Urinary bladder (tissue), 3 donors: ENCODE measurements at regions not wholly inside any gene's neighbourhood (a gene's known extent, or its start where the extent isn't known, plus 50 kb on each side); places are given as distances from the start of the nearest gene placed in this dataset.

ENCODE experiments used
- DNase-seq: peaks from one replicate; pipeline ENCODE4 v3.0.0-alpha.2; 2015; ENCODE audit errors: extremely low spot score
- H3K27ac ChIP-seq: one replicate; pipeline ENCODE4 v1.5.1; 2013; ENCODE audit warnings: low read depth, mild to moderate bottlenecking, moderate library complexity
- H3K36me3 ChIP-seq: one replicate; pipeline ENCODE4 v1.6.1; 2013; ENCODE audit warnings: mild to moderate bottlenecking, moderate library complexity; ENCODE audit not compliant: insufficient read depth
- H3K4me1 ChIP-seq: one replicate; pipeline ENCODE4 v1.6.1; 2013; ENCODE audit warnings: mild to moderate bottlenecking, moderate library complexity; ENCODE audit not compliant: insufficient read depth
- H3K4me3 ChIP-seq: one replicate; pipeline ENCODE4 v1.5.1; 2013; ENCODE audit warnings: low read depth, low read length
- WGBS: extraction: QIAGEN DNeasy Blood & Tissue Kit; methylation state at CpG from one replicate; pipeline ENCODE4 v1.1.7; 2013; 5-methylcytosine and 5-hydroxymethylcytosine counted together
- donor health status: healthy with polysubstance abuse.
- donor health status: healthy.

- Histone ChIP-seq H3K4me3 (no peak overlapping the region), H3K4me1 (no peaks in the 10 kb centered on the region), H3K36me3 (no peaks in the 10 kb centered on the region), H3K27ac (no peak overlapping the region)
- 81% methylated on average over 1 of the region's 1 CpG for WGBS
- no peak for DNase-seq
Observed at GRCh38 chr5:155989879-155990278, 337.1 kb upstream of the SGCD start.

DNA sequence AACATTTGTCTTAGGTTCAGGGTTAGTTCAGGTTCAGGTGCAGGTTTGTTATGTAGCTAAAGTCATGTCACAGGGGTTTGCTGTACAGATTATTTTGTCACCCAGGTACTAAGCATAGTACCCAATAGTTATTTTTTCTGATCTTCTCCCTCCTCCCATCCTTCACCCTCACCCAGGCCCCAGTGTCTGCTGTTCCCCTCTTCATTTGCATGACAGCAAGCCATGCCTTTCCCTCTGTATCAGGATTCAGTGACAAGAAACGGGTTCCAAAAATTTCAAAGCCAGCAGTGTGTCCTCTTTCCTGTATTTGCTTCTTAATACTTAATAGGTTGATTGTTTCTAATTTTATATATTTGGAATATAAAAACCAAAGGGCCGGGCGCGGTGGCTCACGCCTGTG is 330.8 kb upstream of the SGCD start:
- H3K27ac ChIP-seq, result no peak overlapping the region
- H3K4me1 ChIP-seq, result no peaks in the 10 kb centered on the region
- WGBS, result 95% methylated on average over 5 of the region's 5 CpGs
- no peak overlapping the region for H3K4me3 ChIP-seq
- no peaks in the 10 kb centered on the region for H3K36me3 ChIP-seq
- DNase-seq, result no peak

DNA sequence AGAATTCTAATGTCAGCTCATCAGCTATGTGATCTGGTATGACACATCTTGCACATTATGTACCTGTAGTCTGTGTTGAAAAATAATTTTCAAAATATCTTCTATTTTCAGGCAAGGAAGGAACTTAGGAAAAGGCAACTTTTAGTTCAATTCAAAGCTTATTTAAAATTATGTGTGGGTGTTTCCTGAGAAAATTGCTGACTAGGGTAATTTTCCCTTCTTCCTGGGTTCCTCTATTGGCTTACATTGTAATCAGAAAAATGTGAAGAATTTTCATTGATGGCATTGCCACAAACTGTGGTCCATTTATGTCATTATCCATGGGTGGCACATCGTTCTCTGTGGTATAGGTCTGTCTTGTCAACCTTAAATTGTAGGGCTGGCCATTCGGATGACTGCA is 328.7 kb upstream of the SGCD start:
- H3K27ac ChIP-seq, result no peak overlapping the region
- H3K36me3 ChIP-seq, result no peaks in the 10 kb centered on the region
- H3K4me3 ChIP-seq, result no peak overlapping the region
- no peak for DNase-seq
- 90% methylated on average over 2 of the region's 2 CpGs for WGBS
- no peaks in the 10 kb centered on the region for H3K4me1 ChIP-seq

DNA sequence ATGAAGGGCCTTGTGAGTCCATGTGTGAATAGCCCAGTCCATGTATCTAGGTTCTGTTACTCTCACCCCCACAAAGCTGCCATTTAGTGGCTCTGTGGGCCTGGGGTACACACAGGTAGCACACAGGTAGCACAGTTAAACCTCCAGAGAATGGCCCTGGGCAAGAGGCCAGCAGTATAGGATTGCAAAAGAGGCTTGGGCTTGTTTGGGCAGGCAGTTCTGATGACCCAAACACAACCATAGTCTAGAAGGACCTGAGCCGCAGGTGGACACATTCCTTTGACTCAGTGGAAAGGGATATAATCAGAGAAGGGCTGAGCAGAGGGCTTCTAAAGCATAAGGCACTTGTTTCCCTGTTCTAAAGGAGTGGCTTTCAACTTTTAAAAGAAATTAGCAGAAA is 326.8 kb upstream of the SGCD start:
- 95% methylated on average over 1 of the region's 1 CpG for WGBS
- H3K4me1 ChIP-seq, result no peaks in the 10 kb centered on the region
- H3K4me3 ChIP-seq, result no peak overlapping the region
- no peak overlapping the region for H3K27ac ChIP-seq
- H3K36me3 ChIP-seq, result no peaks in the 10 kb centered on the region
- no peak for DNase-seq

DNA sequence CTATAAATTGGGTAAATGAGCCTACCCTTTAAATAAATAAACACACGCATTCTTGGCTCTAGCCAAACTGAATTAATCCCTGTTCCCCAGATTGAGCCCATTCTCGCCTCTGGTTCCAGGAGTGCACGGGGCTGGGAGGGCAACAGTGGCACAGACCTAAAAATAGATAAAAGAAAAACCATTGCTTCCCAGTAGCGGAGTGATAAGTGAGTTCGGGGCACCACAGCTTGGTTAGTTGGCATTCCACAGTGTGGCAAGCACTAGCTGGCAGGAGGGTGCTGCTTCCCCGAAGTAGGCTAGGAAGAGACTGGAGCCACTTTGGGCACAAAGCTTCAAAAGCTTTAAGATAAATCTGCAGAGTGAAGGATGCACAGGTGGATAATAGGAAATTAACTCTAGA is 322.2 kb upstream of the SGCD start:
- no peak for DNase-seq
- Histone ChIP-seq H3K4me3 (no peak overlapping the region), H3K36me3 (no peaks in the 10 kb centered on the region), H3K27ac (no peak overlapping the region), H3K4me1 (no peaks in the 10 kb centered on the region)
- WGBS, result 66% methylated on average over 6 of the region's 6 CpGs

DNA sequence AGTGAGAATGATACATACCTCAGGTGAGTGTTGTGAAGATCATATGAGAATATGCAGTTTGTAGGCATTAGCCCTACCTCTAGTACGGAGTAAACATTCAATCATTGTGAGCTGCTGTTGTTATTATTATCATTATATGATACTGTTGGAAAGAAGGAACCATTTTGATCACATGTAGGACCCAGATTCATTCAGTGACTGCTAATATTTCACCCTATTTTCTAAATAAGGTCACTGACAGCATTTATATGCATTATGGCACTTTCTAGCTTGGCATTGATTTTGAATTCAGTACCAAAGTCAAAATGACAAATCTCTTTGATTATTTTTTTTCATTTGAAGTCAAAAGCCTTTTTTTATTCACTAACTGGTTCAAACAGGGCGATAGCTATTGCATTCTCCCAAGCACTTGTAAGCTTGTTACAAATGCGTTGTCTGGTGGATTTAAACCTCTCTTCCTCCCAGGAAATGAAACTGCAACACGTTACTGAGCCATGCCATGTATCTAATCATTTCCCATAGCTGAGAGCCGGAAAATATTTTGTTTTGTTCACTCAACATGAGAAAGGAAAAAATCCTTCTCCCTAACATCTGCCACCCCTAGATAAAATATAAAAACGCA is 320.8 kb upstream of the SGCD start:
- Histone ChIP-seq H3K4me1 (no peaks in the 10 kb centered on the region), H3K36me3 (no peaks in the 10 kb centered on the region), H3K27ac (no peak overlapping the region), H3K4me3 (no peak overlapping the region)
- WGBS, result 85% methylated on average over 6 of the region's 6 CpGs
- no peak for DNase-seq

GRCh38 chr5:156008844-156009243 is 318.1 kb upstream of the SGCD start:
- WGBS, result 95% methylated on average over 1 of the region's 1 CpG
- DNase-seq, result no peak
- no peak overlapping the region for H3K4me3 ChIP-seq
- H3K36me3 ChIP-seq, result no peaks in the 10 kb centered on the region
- H3K27ac ChIP-seq, result no peak overlapping the region
- H3K4me1 ChIP-seq, result no peaks in the 10 kb centered on the region

DNA sequence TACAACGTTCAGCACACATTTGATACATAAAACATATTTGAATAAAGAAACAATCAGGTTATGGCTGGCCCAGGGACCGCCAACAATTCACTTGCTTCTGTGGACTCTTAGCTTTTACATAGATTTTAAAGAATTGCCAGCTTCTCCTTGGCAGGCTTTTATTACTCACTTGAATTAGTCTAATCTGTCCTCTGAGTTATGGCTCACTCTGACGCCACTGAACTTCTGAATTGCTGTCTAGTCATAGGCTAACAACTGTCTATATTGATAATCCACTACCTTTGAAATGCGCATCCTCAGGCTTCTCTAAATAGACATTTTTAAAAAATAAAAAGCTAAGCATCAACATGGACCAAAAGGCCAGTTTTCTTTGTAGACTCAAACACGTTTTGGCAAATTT is 317.4 kb upstream of the SGCD start:
- no peak for DNase-seq
- H3K36me3 ChIP-seq, result no peaks in the 10 kb centered on the region
- no peak overlapping the region for H3K27ac ChIP-seq
- 80% methylated on average over 5 of the region's 5 CpGs for WGBS
- no peaks in the 10 kb centered on the region for H3K4me1 ChIP-seq
- H3K4me3 ChIP-seq, result no peak overlapping the region

GRCh38 chr5:156015137-156015536 is 311.8 kb upstream of the SGCD start:
- Histone ChIP-seq H3K4me1 (no peaks in the 10 kb centered on the region), H3K4me3 (no peak overlapping the region), H3K27ac (no peak overlapping the region), H3K36me3 (no peaks in the 10 kb centered on the region)
- no peak for DNase-seq
- WGBS, result 74% methylated on average over 1 of the region's 1 CpG

GRCh38 chr5:156019130-156019529 is 307.8 kb upstream of the SGCD start:
- DNase-seq, result no peak
- no peaks in the 10 kb centered on the region for H3K36me3 ChIP-seq
- no peak overlapping the region for H3K4me3 ChIP-seq
- H3K4me1 ChIP-seq, result no peaks in the 10 kb centered on the region
- H3K27ac ChIP-seq, result no peak overlapping the region
- 73% methylated on average over 2 of the region's 2 CpGs for WGBS

GRCh38 chr5:156019571-156020180 is 307.3 kb upstream of the SGCD start:
- H3K27ac ChIP-seq, result no peak overlapping the region
- H3K36me3 ChIP-seq, result no peaks in the 10 kb centered on the region
- WGBS, result 35% methylated on average over 7 of the region's 7 CpGs
- no peaks in the 10 kb centered on the region for H3K4me1 ChIP-seq
- DNase-seq, result no peak
- no peak overlapping the region for H3K4me3 ChIP-seq

DNA sequence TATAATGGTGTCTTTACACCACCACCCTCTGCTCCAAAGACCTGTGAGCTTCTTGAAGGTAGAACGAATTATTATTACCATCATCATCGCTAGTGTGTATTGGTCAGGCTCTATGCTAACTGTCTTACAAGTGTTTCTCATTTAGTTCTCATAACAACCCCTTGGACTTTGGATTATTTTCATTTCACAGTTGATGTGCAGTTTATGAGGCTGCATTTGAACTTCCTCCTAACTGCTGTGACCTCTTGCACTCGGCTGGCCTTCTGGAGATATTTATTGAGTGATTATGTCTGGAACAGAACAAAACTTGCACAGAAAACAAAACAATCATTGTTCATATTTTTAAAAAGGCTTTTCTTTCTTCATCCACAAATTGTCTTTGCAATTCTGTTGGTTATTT is 306.3 kb upstream of the SGCD start:
- DNase-seq, result no peak
- Histone ChIP-seq H3K4me1 (no peaks in the 10 kb centered on the region), H3K4me3 (no peak overlapping the region), H3K36me3 (no peaks in the 10 kb centered on the region), H3K27ac (no peak overlapping the region)
- WGBS, result 72% methylated on average over 3 of the region's 3 CpGs

DNA sequence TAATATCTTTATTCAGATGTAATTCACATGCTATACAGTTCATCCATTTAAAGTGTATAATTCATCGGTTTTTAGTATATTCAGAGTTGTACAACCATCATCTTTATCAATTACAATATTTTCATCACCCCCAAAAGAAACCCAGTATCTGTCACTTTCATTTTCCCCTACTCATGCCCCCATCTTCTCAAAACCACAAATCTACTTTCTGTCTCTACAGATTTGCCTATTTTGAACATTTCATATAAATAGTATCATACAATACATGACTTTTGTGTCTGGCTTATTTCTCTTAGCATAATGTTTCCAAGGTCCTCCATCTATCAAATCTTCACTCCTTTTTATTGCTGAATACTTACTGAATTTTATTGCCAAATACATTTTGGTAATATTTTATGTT is 305.1 kb upstream of the SGCD start:
- no peak overlapping the region for H3K27ac ChIP-seq
- WGBS, result 91% methylated on average over 1 of the region's 1 CpG
- H3K36me3 ChIP-seq, result no peaks in the 10 kb centered on the region
- DNase-seq, result no peak
- no peak overlapping the region for H3K4me3 ChIP-seq
- H3K4me1 ChIP-seq, result no peaks in the 10 kb centered on the region

DNA sequence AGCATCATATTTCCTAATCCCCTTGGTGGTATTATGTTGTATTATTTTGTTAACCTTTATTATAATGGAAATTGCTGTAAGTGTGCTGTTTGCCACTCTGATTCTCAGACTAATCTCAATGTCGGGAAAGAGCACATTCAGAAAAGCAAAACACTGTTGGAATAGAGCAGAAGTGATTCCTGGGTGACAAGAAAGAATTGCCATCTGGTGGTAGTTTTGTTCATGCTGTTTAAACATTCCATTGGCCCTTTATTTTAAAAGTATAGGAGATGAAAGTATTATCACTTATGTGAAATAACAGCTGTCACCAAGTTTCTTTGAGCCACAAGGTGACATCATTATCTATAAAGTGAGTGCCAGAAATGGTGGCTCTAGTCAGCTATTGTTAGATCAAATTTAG is 301.3 kb upstream of the SGCD start:
- WGBS, result 69% methylated on average over 1 of the region's 1 CpG
- no peak for DNase-seq
- no peaks in the 10 kb centered on the region for H3K36me3 ChIP-seq
- H3K27ac ChIP-seq, result no peak overlapping the region
- no peak overlapping the region for H3K4me3 ChIP-seq
- no peaks in the 10 kb centered on the region for H3K4me1 ChIP-seq

DNA sequence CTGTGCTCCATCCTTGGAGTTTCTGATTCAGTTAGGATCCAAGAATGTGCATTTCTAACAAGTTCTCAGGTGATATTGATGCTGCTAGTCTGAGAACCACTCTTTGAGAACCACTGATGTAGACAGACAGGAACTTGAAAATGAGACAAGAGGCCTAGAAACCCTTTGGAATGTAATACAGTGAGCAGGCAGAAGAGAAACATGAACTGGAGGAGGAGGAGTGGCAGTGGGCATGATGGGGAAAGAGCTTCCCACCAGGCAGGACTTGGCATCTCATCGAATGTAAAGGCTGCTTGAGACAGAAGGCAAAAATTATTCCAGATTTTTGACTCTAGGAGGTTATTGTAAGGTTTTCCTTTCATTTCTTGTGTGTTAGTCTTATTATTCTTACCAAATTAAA is 295.8 kb upstream of the SGCD start:
- no peak for DNase-seq
- Histone ChIP-seq H3K27ac (no peak overlapping the region), H3K4me3 (no peak overlapping the region), H3K4me1 (no peaks in the 10 kb centered on the region), H3K36me3 (no peaks in the 10 kb centered on the region)
- 84% methylated on average over 1 of the region's 1 CpG for WGBS
